WERI-Rb-1 (cell line): ENCODE measurements at regions not wholly inside any gene's neighbourhood (a gene's known extent, or its start where the extent isn't known, plus 50 kb on each side); places are given as distances from the start of the nearest gene placed in this dataset.

Experiments
- DNase-seq: peaks from one replicate; pipeline ENCODE4 v3.0.0-alpha.2; 2020
- H3K27ac ChIP-seq: fragments of 250-450 bp; sonication (Bioruptor Pico); 2 replicates; pipeline ENCODE4 v1.5.1; 2020; ENCODE audit warnings: mild to moderate bottlenecking, moderate library complexity
- H3K27me3 ChIP-seq: fragments of 250-450 bp; sonication (Bioruptor Pico); 2 replicates; pipeline ENCODE4 v1.5.1; 2021; ENCODE audit warnings: mild to moderate bottlenecking, low read depth, moderate library complexity; ENCODE audit not compliant: insufficient read depth, severe bottlenecking
- H3K36me3 ChIP-seq: fragments of 250-450 bp; sonication (Bioruptor Pico); 2 replicates; pipeline ENCODE4 v1.5.1; 2020; ENCODE audit warnings: mild to moderate bottlenecking, moderate library complexity
- H3K4me3 ChIP-seq: 2 replicates; pipeline ENCODE4 v1.5.1; 2011; ENCODE audit warnings: low read depth, mild to moderate bottlenecking, control low read depth, low read length
- H3K9me3 ChIP-seq: fragments of 250-450 bp; sonication (Bioruptor Pico); 2 replicates; pipeline ENCODE4 v1.5.1; 2021; ENCODE audit warnings: mild to moderate bottlenecking, moderate library complexity; ENCODE audit not compliant: severe bottlenecking
- TF ChIP-seq, protein P1 (sequence below): IDR thresholded peaks from 2 replicates; pipeline ENCODE4 v1.5.1; 2011; ENCODE audit warnings: low read depth, mild to moderate bottlenecking, control low read depth, inconsistent platforms, low read length

GRCh38 chr18:64979791-64980190 lies 771.0 kb upstream of the CDH7 start:
- no peak for DNase-seq
- no peaks in the 10 kb centered on the region for H3K27me3 ChIP-seq
- H3K36me3 ChIP-seq = no peaks in the 10 kb centered on the region
- H3K27ac ChIP-seq = no peak overlapping the region
- TF ChIP-seq, protein P1, sequence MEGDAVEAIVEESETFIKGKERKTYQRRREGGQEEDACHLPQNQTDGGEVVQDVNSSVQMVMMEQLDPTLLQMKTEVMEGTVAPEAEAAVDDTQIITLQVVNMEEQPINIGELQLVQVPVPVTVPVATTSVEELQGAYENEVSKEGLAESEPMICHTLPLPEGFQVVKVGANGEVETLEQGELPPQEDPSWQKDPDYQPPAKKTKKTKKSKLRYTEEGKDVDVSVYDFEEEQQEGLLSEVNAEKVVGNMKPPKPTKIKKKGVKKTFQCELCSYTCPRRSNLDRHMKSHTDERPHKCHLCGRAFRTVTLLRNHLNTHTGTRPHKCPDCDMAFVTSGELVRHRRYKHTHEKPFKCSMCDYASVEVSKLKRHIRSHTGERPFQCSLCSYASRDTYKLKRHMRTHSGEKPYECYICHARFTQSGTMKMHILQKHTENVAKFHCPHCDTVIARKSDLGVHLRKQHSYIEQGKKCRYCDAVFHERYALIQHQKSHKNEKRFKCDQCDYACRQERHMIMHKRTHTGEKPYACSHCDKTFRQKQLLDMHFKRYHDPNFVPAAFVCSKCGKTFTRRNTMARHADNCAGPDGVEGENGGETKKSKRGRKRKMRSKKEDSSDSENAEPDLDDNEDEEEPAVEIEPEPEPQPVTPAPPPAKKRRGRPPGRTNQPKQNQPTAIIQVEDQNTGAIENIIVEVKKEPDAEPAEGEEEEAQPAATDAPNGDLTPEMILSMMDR = no peak
- H3K9me3 ChIP-seq = no peaks in the 10 kb centered on the region
- H3K4me3 ChIP-seq = no peak overlapping the region

GRCh38 chr18:64974391-64975125 lies 776.3 kb upstream of the CDH7 start:
- DNase-seq = no peak
- H3K36me3 ChIP-seq = no peaks in the 10 kb centered on the region
- H3K27ac ChIP-seq = no peak overlapping the region
- H3K9me3 ChIP-seq = no peaks in the 10 kb centered on the region
- H3K27me3 ChIP-seq = no peaks in the 10 kb centered on the region
- no peak overlapping the region for H3K4me3 ChIP-seq
- TF ChIP-seq, protein P1 = no peak

DNA sequence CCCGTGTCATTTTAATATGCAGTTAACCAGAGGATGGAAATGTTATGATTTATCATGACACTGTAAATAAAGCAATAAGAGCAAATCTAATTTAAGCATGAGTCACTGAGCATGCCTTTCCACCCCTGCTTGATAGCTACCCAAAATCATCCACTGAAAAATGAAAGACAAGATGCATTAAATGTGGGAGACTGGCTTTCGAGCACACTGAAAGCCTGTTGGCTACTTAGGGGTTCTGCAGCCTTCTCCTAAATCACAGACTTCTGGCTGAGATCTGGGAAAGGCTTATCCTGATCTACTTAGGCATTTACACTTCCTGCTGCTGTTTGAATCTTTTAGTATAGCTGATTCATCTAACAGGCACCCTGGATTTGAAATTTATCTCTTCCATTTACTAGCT lies 778.3 kb upstream of the CDH7 start:
- DNase-seq = peak; percentile 10
- no peaks in the 10 kb centered on the region for H3K36me3 ChIP-seq
- H3K27ac ChIP-seq = no peak overlapping the region
- TF ChIP-seq, protein P1 = no peak
- H3K9me3 ChIP-seq = no peaks in the 10 kb centered on the region
- no peaks in the 10 kb centered on the region for H3K27me3 ChIP-seq
- no peak overlapping the region for H3K4me3 ChIP-seq

DNA sequence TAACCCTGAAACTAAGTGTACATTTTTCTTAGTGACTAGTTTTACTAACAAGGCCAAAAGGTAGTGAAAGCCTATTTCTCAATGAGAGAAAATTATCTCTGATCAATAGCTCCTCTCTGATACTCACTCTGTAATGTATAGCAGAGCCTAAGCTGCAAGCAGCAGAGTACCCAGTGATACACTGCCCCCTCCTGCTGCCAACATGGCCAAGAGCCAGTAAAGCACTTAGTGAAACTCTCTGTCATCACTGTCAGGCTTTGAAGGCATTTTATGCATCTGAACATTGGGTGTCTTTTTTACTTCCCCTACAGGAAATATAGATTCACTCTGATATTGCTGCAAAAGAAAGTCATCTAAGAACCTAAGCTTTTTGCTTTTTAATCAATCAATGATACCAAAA lies 784.1 kb upstream of the CDH7 start:
- H3K9me3 ChIP-seq = no peaks in the 10 kb centered on the region
- no peaks in the 10 kb centered on the region for H3K27me3 ChIP-seq
- H3K36me3 ChIP-seq = no peaks in the 10 kb centered on the region
- no peak overlapping the region for H3K4me3 ChIP-seq
- no peak overlapping the region for H3K27ac ChIP-seq
- no peak for DNase-seq
- TF ChIP-seq, protein P1 = 0 out of 2 replicates have a peak, but pooled peaks have one; percentile 4

DNA sequence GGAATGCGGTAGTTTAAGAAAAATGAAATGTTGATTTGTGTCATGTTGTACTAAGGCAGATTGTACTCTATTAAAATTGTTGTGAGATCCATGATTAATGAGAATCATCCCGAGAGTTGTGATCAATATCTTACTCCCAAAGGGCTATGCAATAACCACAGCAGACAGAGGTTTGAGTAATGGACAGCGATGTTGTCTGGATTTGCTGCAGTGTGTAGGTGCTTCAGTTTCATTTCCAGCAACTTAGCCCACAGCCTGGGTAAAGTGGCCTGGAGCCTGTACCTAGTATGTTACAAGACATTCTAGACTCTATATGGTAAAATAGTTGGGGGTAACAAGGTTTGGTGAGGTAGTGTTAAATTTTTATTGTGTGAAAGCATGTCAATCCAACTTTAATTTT lies 794.3 kb upstream of the CDH7 start:
- no peak for DNase-seq
- Histone ChIP-seq H3K27ac (no peak overlapping the region), H3K27me3 (no peaks in the 10 kb centered on the region), H3K9me3 (no peaks in the 10 kb centered on the region), H3K4me3 (no peak overlapping the region), H3K36me3 (no peaks in the 10 kb centered on the region)
- TF ChIP-seq, protein P1 = no peak

DNA sequence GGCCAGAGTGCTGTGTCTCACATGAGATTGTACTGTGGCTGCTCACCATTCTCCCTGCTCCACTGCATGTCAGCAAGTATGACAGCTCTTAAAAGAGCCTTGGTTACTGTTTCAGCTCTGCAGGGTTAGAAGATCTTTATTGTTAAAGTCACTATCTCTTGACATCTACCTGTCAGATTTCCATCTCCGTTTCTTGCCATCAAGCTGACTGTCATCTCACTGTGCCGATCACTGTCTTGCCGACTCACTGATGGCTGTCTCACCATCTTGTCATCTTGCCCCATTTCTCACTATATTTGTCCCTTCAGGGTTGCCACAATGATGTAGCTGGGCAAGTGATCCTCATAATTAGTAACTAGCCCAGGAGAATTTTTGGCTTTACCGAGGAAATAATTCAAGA lies 800.9 kb upstream of the CDH7 start:
- Histone ChIP-seq H3K9me3 (no peaks in the 10 kb centered on the region), H3K4me3 (no peak overlapping the region), H3K27ac (no peak overlapping the region), H3K36me3 (no peaks in the 10 kb centered on the region), H3K27me3 (no peaks in the 10 kb centered on the region)
- DNase-seq = no peak
- TF ChIP-seq, protein P1 = no peak
